KBM-7 (cell line): ENCODE measurements at regions not wholly inside any gene's neighbourhood (a gene's known extent, or its start where the extent isn't known, plus 50 kb on each side); places are given as distances from the start of the nearest gene placed in this dataset.

Source experiments
- DNase-seq: peaks from one replicate; pipeline ENCODE4 v3.0.0-alpha.2; 2015
- in situ Hi-C: fragments of 300-500 bp; cut with MboI; formaldehyde crosslinking; loops from 2 replicates; pipeline ENCODE4 v1.14.3; 2020; ENCODE audit warnings: low sequenced_read_pairs, low pct_unique_long_range_greater_than_20kb, mixed read lengths

DNA sequence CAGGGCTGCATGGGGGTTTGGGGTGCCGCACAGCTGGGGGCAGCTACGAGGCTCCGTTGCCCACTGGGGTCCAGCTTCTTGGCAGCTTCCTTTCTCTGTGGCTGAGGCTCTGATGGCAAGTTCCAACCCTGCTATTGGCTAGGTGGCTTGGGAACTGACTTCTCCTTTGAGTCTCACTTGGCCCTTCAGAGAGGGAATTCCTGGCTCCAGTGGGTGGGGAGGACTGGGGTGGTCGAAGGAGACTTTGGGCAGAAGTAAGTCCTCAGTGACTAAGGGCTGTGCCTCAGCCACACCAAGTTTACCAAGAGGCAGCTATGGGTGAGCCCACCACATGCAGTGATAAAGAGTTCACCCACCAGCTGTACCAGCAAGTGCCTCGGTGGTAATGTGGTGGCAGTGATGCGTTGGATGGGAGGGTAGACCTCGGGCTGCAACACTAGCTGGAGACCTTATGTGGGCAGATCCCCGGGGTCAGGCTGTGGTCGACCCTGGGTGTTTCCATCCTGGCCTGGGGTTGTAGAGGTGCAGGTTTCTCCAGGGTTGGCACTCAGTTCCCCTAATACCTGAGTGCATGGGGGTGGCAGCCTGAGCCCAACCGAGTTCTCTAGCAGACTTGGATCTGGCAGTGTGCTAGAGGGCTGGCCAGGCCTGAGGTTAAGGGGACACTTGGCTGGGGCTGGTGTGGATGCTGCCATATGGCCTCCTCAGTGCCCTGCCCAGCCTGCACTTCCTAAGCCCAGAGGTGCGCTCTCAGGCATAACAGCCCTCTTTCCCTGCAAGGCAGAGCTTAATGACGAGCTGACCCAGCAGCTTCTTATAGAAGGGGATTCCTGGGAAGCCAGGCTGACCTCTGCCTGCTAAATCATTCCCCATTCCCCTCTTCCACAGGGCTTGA lies 197.0 kb upstream of the CADM1 start:
- in situ Hi-C loops, result no loop called here
- no peak for DNase-seq

DNA sequence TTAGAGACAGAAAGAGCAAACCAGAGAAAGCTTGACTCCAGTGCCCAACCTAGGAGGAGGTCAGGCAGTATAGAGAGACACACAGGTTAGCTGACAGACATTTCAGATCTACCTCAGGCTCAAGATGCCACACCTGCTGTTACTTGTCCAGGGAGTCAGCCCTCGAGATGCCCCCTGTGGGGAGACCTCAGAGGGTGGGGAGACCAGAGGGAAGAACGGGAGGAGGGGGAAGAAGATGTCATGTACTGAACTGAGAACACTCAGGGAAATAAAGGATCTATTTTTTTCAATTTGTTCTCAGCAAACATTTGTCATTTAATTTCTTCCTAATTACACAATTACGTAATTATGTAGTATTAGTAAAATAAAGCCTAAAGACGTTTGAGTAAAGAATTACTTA lies 196.3 kb upstream of the CADM1 start:
- in situ Hi-C loops, result no loop called here
- no peak for DNase-seq

DNA sequence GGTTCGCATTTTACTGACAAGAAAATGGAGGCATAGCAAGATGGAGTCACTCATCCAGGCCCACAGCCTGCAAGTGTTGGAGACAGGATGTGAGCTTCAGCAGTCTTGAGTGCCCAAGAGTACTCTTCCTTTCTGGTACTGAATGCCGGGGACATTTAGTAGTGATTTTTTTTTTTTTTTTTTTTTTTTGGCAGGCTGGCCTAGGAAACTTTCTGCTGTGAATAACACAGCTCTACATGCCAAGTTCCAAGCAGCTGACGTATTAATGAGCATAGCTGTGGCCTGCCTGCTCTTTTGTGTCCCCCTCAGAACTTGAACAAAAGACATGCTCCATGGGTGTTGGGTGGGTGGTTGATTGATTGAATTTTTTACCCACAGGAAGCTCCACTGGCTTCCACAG lies 195.5 kb upstream of the CADM1 start:
- DNase-seq, result no peak
- in situ Hi-C loops, result no loop called here

DNA sequence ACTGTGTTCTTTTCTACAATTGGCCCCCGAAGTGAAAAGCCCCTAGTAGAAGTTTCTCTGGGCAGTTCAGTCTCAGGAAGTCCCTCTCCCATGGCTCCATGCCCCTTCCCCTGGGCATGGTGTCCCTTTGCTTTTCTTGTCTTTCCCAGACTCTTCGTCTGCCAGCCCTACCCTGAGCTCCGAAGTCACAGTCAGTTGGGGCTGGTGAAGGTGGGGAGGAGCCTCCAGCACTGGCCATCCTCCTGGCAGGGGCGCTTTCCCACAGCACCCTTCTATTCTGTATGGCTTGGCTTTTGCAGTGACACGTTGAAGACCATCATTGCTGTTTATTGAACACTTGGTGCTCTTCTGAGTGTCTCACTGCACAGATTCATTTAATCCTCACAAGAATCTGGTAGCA lies 195.1 kb upstream of the CADM1 start:
- DNase-seq, result no peak
- in situ Hi-C loops, result no loop called here

DNA sequence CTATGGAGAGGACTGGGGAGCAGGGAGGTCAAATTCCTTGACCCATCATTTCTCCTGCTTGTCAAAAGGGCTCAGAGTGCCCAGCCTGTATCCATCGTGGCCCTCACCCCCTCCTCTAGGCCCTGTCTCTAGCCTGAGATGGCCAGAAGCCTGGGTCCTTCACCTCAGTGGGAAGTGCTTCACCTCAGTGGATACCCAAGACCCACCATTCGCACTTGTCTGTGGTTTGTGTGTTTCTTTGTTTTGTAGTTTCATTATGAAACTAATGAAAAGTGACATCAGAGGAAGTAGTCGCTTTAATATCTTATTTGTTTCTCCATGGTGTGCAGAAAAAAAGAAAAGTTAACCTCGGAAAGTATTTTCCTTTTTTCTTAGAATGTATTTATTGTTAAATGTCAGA lies 194.0 kb upstream of the CADM1 start:
- in situ Hi-C loops, result no loop called here
- DNase-seq, result no peak

DNA sequence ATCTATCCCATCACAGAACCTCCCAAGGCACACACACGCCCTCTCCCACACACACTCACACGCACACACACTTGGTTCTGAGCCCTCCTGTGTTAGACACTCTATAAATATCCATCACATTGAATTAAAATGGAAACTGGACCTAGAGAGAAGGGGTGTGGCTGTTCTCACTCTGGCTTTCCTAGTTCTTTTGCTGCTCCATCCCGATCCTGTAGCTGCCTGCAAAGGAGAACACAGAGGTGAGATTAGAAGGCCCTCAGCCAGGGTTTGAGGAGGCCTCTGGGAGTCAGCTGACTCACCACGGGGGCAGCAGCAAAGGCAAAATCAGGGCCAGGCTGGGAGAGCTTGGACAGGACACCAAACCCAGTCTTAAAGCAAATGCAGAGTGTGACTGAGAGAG lies 192.3 kb upstream of the CADM1 start:
- DNase-seq, result no peak
- in situ Hi-C loops, result no loop called here

DNA sequence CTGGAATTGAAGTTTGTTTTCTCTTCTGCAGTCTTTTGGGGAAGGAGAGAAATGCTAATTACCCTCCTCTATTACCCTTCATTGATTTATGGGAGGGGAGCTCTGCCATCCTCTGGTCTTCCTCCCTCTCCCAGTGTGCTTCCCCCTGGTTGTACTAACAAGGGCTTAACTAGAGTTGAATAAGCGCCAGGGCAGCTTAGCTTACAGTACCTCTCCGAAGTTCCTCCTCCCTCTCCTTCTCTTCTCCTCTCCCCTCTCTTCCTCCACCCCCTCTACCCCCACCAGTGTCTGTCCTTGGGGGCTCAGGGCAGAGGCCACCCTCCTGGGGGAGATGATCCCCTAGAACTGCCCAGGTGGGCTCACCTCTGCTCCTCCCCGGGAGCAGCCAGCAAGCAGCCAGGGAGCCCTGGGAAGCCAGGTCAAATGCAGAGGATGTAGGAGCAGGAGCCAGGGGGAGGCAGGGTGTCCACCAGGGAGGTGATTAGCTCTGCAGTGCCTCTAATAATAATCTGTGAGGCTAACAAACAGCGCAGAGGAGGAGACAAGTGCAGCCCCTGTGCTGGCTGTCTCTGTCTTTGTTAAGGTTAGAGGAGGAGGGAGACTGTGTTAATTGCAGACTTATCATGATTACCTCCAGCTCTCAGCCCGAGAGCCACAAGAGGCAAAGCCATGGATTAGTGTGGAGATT lies 191.6 kb upstream of the CADM1 start:
- in situ Hi-C loops, result no loop called here
- no peak for DNase-seq

DNA sequence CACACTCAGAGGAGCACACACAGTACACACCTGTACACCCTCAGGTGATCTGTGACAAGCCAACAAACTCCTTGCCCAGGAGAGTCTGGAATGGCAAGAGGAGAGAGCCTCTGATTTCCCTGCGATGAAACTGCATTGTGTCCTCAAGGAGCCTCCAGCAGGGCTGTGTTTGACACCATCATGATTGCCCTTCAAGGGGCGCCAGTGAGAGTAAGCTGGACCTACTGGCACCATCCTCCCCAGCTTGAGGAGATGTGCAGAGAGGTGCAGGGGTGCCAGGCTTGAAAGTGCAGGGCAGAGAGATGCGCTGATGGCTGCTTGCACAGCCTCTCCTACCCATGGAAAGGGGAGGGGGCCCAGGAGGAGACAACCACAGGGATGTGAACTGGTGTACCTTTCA lies 188.8 kb upstream of the CADM1 start:
- in situ Hi-C loops, result no loop called here
- DNase-seq, result no peak

DNA sequence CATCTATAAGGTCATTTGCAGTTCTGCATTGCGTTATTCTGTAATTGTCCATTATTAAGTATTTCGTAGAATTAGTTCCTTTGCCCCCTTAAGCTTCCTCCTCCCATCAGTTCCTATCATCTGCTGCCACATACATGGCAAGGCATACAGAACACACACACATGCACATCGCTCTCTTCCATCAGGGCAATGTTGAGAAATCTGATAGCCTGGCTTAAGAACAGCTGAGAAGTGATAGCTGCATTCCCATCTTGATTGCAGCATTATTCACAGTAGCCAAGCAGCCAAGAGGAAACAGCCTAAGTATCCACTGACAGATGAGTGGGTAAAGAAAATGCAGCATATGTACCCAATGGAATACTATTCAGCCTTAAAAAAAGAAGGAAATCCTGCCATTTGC lies 186.8 kb upstream of the CADM1 start:
- in situ Hi-C loops, result no loop called here
- DNase-seq, result no peak

DNA sequence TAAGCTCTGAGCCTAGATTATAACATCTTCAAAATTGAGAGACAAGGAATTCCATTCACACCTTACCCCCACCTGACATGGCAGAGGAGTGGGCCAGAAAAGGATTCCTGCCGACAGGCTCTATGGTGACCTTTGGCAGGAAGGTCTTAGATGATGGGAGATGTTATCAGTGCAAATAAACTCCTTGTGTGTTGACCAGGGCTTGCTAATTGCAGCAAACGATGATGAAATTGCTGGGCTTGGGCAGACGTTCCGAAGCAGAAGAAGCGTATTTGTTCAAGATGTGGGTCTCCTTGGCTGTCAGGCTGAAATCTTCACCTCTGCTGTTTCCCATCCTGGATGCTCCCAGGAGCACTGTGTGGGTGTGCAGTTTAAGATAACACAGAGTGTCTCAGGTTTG lies 183.7 kb upstream of the CADM1 start:
- in situ Hi-C loops, result no loop called here
- DNase-seq, result no peak

DNA sequence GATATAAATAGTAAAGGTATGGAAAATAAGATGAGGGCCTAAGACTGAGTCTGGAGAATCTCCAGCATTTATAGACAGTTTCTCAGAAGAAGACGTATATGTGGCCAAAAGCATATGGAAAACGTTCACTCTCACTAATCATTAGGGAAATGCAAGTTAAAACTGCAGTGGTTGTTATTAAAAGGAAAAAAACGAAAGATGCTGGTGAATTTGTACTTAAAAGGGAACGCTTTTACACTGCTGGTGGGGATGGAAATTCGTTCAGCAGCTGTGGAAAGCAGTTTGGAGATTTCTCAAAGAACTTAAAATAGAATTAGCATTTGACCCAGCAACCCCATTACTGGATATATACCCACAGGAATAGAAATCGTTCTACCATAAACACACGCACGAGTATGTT lies 180.5 kb upstream of the CADM1 start:
- no peak for DNase-seq
- in situ Hi-C loops, result no loop called here

DNA sequence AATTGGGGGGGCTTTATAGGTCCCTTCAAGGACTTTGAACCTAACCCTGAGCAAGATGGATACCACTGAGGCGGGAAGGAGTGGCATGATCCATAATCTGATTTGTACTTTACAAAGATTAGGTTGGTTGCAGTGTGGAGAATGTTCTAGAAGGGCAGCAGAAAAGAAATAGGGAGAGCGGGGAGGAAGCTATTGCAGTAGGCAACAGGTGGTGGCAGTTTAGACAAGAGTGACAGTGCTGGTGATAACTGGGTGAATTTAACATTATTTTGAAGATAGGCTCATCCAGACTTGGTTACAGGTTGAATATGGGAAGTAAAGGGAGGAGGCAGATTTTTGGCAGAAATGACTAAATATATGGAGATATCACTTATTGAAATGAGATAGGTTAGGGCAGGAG lies 179.9 kb upstream of the CADM1 start:
- no peak for DNase-seq
- in situ Hi-C loops, result no loop called here

DNA sequence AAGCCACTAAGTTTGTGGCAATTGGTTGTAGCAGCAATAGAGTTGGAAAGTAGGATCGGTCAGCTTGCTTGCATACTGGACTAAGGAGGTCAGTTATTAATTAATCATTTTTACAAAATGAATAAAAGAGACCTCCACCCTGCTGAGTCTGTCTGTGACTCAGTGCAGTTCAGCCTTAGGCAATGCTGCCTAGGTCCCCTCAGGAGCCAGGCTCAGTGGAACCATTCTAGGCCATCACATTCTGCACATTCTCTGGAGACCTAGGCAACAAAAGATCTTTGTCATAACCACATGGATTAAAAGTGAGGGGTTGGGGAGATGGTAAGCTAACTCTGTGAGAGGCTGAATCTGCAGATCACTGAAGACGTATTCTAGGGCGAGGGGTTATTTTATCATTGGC lies 178.7 kb upstream of the CADM1 start:
- in situ Hi-C loops, result no loop called here
- no peak for DNase-seq

DNA sequence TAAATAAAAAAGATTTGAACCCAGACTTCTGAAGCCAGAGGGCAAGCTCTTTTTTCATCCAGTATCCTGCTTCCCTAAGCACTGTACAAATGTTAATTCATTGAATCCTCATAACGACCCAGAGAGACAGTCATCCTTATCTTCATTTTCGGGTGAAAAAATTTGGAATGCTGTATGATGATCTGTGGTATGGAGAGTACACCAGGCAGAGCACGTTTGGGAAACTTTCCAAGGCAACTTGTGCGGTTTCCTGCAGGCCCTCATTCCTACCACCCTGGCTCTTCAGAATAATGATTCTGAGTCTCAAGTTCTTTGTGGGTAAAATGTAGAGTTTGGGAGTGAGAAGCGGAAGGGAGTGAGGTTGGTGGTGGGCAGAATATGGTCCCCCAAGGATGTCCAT lies 177.9 kb upstream of the CADM1 start:
- no peak for DNase-seq
- in situ Hi-C loops, result no loop called here

DNA sequence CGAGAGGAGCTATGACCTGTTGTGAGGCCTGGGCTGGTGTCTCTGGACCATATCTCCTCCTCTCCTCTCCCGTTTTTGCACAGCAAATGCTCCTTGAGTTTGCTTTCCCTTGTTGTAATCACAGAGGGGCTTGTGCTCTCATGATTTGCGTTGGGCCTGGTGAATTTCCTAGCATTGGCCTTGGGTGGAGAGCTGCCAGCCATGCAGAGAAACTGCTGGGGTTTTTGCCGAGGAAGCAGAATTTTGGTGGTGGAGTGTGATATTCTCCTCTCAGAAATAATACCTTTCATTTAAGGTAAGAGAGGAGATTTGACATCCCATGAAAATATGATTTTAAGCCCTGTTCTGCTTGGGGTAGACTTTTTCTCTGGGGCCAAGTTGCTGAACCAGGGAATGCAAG lies 175.7 kb upstream of the CADM1 start:
- DNase-seq, result no peak
- in situ Hi-C loops, result no loop called here

DNA sequence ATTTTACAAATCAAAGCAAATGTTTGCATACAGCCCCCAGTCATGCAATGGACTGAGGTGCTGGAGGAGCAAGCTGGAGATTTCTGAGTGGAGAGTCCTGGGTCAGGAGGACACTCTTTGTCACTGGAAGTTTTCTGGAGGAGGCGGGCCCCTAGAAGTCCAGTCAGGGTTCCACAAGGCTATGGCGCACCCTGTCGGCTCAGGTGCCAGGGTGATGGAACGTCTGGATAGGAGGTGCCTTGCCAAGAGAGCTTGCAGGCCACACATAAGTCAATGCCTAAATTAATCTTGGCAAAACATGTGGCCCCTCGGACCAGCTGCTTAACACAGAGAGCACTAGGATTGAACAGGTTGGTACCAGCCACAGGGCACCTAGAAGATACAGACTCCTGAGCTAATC lies 174.7 kb upstream of the CADM1 start:
- in situ Hi-C loops, result no loop called here
- DNase-seq, result no peak

DNA sequence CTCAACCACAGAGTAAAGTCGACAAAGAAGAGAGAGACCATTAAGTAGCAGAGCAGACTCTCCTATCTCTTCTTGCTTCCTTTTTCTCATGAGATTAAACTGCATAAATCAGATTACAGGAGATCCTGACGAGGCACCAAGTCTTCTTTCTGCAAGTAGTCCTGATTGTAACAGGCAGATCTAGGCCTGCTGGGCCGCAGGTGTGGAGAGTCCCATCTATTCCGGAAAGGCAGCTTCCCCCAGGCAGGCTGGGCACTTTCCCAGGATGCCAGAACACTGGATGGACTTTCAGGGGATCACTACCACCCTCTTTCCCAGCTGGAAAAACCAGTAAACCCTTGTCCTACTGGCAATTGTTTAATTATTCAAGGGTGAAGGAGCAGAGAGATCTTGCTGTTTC lies 173.0 kb upstream of the CADM1 start:
- in situ Hi-C loops, result no loop called here
- no peak for DNase-seq

DNA sequence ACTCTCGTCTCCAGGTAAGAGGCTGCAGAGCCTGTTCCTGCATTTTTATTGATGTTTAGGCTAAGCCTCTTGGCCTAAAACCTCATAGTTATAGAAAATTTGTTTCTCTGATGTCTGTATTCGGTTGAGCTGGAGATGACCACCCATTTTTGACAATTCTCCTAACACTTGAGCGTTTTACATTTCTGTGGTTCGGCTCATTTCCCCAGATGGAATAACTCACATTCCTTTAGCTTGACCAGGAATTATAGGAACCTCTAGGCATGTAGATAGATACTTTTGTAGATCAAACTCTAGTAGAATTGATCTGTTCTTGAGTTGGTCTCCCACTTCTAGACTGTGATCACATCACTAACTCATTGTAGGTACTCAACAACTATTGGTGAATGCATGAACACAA lies 172.6 kb upstream of the CADM1 start:
- no peak for DNase-seq
- in situ Hi-C loops, result no loop called here

DNA sequence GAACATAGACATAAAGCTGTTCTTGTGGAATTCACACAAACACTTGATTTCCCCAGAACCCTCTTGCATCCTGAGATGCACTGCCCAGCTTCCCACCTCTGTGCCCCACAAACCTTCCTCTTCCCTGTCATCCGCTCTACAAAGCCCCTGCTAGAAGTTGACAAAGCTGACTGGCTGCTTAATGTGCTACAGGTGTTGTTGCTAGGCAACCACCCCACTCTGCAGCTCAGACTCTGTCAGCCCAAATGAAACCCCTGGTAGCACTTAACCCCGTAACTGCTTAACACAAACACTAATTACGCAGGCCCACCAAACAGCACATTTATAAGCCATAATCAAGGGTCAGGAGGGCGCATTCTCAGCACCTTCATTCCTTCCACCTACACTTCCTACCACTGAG lies 172.0 kb upstream of the CADM1 start:
- in situ Hi-C loops, result no loop called here
- no peak for DNase-seq

DNA sequence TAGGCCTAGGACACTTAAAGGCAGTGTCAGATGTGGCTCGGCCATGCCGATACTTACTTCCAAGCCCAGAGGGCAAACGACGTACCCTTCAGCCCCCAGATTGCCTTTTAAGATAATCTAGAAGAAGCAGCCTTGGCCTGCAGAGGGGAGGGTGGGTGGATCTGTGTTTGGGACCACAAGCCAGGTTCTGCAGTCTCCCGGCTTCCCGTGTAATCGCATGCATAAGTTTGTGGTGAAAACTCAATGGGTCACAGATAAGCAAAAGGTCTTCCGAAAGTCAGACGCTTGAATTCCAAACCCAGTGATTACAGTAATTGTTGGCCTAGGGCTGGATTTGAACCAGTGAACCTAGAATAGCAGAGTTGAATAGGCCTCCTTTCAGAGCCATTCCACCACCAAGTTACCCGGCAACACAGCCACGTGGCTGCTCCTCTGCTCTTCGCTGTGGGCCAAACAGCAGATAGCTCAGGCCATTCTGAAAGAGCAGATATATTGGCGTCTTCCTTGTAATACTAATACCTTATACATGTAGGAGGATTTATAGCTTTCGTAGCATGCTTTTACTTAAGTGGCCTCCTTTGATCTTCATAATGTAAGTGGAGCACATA lies 170.8 kb upstream of the CADM1 start:
- in situ Hi-C loops, result no loop called here
- no peak for DNase-seq
